Embryonic facial prominence (tissue), 1 donor: ENCODE measurements at regions not wholly inside any gene's neighbourhood (a gene's known extent, or its start where the extent isn't known, plus 50 kb on each side); places are given as distances from the start of the nearest gene placed in this dataset.

Experiments
- DNase-seq: peaks from one replicate; pipeline ENCODE4 v3.0.0-alpha.2; 2016; ENCODE audit errors: extremely low spot score

DNA sequence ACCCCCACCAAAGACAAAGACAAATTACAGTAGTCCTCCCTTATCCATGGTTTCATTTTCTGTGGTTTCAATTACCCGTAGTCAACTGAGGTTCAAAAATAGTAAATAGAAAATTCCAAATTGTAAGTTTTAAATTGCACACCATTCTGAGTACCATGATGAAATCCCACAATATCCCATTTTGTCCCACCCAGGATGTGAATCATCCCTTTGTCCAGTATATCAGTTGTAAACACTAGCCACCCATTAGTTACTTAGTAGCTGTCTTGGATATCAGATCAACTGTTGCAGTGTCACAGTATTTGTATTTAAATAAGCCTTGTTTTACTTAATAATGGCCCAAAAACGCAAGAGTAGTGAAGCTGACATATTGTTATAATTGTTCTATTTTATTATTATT is 364.0 kb upstream of the ARID1B start:
- no peak for DNase-seq

DNA sequence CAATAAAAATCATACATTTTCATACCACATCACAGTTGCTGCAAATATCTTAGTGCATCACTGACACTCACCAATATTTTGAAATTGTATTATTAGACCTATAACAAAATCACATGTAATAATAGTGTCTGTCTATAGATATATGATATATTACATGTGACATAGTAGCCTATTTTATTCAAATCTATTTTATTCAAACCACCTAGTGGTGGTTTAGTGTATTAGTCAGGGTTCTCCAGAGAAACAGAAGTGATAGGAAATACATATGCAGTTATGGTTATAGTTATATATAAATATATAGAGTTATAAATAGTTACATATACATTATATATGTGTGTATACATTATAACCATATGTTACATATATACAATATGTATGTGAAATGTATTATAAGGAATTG is 366.5 kb upstream of the ARID1B start:
- DNase-seq: no peak

DNA sequence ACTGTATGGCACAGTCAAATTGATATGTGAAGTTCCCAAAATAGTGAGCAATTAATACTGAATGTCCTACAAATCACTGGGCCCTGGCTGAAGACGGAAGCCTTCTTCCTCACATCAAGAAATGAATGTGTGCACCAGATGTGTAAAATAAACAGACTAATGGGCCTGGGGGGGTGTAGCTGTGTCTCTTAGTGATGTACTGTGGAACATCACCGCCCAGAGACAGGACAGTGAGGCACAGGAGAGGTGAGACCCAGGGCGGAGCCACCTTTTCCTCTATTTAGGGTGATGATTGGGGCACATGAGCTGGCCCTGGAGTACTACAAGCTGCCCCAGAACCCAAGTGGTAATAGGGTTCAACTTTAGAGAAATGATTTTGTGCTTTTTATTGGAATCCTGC is 368.5 kb upstream of the ARID1B start:
- DNase-seq: no peak

DNA sequence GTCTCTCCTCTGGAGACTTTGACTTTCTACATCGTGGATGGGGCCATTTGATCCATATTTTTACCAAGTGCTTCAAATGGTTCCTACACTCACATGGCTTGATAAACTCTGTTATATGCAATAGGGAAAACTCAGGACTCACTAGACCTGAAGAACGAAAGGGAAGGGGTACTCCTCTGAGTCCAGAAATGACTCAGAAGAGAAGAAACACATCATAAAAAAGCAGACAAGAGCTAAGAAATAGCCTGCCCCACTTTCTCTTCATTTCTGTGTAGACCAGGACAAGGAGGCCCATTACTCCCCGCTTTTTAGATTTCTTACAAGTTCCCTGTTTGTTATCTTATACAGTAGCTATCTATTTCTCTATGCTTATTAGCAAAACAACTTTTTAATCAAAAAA is 369.8 kb upstream of the ARID1B start:
- no peak for DNase-seq

DNA sequence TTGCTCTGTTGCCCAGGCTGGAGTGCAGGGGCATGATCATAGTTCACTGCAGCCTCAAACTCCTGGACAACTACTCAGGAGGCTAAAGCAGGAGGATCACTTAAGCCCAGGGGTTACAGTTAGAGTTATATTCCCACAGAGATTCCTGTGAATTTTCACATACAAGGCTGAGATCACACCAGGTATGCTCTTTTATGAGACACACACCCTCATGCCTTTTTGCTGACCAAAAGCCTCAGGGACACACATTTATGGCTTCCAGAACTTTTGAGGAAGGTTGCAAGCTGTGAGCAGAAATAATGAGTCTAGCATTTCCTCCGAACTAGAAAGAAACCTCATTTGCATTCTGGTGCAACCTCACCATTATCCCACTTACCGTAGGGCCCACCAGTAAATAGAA is 370.5 kb upstream of the ARID1B start:
- no peak for DNase-seq

DNA sequence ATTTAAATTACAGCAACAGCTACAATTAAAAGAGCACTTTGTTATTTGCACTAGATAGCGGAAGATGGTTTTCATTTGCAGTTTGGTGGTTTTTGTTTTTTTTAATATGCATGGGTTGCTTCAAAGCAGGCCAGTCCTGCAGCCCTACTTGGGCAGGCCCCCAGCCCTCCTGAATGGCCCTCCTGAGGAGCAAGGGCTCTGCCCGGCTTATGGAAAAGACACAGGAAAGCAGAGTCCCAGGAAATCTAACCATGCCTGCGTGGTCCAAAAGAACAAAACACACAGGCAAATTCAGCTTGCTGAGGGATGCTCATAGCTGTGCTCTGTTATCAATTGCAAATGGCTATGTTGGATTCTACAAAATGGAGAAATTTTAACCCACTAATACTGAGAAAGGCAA is 371.1 kb upstream of the ARID1B start:
- DNase-seq: no peak

DNA sequence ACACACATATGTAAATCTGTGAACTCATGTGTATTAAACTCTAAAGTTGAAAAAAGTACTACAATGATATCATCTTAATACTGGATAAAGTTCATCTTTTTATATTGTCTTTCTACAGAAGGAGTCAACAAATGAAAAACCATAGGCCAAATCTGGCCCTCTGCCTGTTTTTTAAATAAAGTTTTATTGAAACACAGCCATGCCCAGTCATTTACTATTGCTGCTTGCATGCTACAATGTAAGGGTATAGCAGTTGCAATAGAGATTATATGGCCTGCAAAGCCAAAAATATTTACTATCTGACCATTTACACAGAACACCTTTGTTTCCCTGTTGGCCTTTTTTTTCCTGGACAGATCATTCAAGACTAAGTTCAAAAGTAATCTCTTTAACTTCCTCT is 374.6 kb upstream of the ARID1B start:
- no peak for DNase-seq

DNA sequence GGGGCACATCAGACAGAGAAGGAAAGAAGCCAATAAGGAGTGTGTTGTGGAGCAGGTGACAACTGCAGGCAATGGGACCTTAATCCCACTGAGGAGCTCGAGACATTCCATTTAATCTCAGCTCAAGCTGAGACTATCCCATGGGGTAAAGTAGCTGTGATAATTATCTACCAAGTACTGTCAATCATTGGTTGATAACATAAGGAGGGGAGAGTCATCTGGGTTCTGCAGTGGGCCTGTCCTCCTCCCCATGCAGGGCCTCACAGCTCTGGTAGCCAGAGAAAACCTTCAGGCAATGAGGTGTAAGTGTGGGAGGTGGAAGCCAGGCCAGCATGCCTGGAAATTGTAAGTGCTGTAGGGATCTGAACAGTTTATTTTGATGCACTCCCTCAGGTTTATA is 375.0 kb upstream of the ARID1B start:
- no peak for DNase-seq

DNA sequence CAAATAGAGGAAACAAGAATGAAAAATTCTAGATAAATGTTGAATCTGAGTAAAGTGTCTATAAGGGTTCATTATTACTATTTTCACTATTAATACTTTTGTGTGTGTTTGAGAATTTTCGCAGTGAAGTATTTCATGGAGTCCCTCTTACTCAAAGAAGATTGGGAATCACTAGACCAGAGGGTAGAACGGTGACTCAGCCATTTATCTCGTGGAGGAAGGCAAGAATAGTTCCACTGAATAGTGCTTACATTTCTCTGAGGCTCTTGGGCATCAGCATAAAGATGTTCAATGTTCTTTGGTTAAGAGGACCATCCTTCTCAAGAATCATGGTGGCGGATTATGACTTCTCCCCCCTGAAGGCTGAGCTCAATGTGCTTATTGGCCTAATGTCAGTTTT is 376.7 kb upstream of the ARID1B start:
- no peak for DNase-seq

DNA sequence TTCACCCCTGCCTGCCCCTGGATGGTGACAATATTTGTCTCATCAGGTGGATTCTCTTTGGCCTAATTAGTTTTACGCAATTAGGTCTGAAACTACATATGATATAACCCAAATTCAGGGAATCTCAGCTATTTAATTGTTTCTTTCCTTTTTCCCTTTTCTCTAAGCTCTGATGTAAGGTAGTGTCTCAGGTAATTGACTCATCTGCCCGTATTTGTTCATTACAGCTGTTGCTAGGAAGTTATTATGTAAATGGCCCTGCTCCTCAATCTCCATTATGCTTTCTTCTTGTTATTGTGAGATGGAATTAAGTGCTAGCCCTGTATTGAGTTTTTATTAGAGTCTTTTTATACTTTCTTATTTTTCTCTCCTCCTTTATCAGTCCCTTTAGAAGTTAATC is 378.2 kb upstream of the ARID1B start:
- no peak for DNase-seq

DNA sequence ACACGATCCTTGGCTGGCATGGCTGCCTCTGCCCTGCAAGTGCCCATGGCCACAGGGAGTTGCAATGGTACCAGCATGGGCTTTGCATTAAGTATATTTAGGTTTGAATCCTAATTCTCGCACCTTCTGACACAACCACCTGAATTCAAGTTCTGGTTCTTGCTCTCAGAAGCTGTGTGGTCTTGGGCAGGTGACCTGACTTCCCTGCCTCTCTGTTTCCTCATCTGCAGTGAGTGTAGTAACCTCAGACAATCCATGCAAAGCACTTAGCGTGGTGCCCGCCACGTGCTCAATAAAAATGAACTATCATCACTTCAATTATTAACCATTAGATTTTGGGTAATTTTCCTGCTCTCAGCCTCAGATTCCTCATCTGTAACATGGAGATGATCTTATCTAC is 378.8 kb upstream of the ARID1B start:
- DNase-seq: no peak

DNA sequence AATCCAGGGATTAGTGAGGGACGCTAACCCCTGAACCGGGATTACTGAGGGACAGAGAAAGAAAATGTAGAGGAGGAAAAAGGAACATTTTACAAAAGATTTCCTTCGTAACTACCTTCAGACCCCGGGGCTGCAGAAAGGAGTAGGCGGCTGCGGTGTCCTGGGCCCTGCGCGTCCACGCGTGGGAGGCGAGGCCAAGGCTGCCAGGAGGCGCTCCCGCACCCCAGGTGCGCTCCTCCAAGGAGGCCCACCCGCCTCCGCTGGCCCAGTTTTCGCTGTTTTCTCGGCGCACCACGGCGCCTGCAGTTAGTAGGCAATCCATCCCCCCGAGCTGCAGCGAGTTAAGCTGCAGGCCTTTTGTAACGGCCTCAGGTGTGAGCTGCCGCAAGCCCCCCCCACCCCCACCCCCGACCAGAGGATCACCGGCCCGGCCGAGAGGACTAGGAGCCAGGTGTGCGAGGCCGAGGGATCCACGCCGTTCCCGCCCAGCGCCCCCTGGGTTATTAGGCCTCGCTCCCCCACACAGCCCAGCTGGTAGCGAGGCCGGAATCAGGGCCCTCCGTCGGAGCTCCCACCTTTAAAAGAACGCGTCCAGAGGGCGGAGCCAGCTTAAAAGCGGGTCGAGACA is 380.3 kb upstream of the ARID1B start:
- no peak for DNase-seq

DNA sequence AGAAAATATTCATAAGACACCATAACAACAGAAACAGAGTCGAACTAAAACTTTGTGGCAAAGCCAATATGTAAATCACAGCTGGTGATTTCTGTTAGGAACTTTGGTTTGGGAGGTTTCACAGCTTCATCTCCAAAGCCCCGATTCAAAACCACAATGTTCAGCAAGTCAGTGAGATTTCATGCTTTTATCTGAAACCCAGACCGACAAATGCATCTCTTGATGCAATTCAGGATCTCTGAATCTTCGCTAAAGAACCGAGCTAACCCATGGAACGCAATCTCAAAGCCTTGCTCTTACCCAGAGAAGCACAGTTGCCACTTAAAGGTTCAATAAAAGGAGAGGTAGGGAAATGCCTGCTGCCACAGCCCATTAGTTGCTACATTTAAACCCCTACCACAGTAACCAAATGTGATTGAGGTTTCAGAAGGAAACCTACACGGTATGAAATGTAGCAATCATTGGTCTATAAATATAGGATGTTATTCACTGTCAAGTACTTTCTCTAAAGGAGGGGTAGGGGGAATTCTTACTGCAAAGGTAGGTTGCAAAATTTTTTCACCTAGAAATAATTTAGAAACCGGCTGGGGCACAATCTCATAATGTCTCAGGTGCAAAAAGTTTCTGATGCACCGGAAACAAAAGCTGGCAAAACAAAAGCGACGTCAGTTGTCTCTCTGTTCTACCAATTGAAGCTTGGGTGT is 381.0 kb upstream of the ARID1B start:
- no peak for DNase-seq

DNA sequence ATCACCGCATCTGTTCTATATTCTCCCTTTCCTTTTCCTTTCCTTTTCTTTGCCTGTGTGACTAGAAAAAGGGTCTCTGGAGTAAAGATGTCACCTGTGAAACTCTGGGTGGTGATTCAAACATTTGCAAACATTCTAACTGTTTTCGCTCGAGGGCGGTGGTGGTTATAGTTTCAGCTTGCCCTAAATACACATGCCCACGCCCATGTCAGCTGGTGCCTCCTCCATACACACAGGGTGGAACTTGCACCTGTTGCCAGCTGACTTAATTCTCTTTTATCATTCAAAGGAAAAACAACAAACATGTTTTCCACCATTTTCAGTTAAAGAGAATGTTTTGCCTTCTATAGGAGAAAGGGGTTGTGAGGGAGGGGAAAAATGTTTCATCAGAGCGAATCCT is 381.9 kb upstream of the ARID1B start:
- no peak for DNase-seq

DNA sequence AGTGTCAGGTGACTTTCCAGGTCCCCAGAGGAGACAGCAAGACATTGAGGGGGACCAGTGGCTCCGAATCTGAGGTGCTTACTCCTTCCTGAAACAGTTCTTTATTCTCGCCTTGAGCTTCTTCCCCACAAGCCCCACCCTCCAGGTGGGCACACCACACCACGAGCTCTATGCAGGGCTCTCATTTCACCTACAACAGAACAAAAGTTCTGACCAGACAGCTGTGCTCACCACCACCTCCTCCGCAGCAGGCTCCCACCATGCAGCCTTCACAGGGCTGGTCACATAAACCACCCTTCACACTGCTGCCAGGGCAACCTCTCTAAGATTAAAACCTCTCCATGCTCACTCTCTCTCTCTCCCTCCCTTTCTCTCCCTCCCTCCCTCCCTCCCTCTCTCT is 384.5 kb upstream of the ARID1B start:
- DNase-seq: no peak

DNA sequence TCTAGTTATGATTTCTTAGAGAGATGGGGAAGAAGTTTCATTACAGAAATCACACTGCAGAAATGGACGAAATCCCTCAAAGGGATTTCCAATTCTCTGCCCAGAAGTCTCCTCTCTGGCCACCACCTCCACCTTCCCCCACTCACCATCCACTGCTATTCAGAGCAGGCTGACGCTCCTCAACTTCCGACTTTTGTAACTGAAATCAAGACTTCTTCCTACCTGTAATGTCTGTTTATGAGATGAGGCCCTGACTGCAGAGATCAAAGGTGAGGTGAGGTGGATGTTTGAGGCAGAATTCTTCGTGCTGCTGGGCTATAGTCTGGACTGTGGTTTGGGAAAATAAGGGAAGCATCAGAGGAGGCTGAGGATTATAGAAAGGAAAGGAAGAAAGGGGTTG is 385.2 kb upstream of the ARID1B start:
- no peak for DNase-seq

DNA sequence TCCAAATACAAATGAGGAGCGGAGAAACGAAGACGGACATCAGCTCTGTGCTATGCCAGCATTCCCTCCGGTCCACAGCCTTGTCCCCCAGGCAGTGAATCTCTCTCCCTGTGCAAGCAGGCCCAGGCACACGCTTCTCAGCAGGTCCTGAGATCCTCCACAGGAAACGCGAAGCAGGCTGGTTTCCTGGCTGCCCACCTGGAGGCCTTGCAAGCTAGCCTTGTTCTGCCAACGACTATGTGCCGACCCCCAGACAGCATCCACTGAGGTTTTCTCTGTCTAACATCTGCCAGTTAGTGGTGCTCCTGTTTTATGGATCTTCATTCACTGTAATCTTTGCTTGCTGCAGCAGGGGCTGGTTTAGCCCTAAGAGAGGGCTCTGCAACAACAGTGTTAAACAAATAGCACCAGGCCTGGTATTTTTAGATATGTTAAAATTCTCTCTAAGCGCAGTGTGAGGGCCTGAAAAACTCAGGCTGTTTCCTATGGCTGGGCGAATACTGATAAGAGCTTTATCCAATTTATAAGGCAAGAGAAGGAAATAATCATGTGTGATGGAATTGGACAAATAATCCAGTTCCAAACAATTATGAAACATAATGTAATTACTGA is 386.0 kb upstream of the ARID1B start:
- DNase-seq: no peak

DNA sequence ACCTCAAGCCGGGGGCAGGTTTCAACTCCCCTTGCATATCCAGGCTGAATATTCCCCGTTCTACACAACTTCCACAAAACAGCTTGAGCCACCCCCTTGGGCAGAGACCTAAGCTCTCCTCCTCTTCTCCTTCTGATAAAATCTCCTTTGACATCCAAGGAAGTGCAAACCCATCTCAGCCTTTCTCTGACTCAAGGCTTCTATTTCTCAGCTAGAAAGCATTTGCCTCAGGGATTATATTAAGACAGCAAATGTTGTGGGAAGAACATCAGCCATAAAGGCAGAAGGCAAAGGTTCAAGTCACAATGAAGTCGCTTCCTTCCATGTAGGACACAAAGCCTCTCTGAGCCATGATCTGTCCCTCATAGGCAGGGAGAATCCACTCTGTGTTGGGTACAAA is 386.6 kb upstream of the ARID1B start:
- DNase-seq: no peak

DNA sequence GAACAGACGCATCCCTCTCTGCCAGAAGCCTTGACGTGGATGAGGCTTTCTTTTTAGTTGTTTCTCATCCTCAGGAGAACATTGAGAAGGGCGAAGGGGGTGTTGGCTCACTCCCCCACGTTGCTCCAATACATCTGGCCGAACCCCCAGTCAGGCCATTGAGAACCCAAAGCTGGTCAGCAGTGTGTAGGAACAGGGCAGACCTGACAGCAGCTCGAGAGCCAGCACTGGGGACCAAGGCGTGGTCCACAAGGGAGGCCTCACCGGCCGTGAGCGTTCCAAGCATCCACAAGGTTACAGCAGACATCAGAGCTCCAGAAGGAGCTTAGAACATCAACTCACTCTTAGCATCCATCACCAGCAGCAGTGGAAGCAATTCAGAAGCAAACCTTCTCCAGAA is 387.9 kb upstream of the ARID1B start:
- DNase-seq: no peak

DNA sequence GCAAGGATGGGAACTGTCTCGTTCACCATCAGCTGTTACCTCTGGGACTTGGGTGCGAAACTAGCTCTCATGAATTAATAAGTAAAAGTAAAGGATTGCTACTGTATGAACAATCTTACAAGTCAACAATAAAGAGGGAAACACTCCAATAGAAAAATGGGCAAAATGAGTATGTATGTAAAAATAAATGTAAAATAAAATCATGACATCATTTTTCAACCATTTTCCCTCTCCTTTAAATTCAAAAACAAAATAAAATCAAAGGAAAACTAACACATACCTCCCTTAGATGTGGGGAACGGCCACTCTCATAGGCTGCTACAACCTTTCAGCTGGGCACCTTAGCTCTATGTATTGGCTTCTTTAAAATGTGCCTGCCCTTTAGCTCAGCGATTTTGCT is 389.7 kb upstream of the ARID1B start:
- no peak for DNase-seq

DNA sequence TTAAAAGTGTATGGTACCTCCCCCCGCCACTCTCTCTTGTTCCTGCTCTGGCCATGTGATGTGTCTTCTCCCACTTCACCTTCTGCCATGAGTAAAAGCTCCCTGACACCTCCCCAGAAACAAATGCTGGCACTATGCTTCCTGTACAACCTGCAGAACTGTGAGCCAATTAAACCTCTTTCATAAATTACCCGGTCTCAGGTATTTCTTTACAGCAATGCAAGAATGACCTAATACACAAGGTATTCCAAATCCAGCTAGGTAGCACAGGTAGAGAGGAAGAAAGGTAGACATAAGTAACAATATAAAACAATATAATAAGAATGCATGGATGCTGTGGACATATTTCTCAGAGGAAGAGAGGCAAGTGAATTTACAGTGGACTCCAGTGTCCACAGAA is 394.1 kb upstream of the ARID1B start:
- no peak for DNase-seq

DNA sequence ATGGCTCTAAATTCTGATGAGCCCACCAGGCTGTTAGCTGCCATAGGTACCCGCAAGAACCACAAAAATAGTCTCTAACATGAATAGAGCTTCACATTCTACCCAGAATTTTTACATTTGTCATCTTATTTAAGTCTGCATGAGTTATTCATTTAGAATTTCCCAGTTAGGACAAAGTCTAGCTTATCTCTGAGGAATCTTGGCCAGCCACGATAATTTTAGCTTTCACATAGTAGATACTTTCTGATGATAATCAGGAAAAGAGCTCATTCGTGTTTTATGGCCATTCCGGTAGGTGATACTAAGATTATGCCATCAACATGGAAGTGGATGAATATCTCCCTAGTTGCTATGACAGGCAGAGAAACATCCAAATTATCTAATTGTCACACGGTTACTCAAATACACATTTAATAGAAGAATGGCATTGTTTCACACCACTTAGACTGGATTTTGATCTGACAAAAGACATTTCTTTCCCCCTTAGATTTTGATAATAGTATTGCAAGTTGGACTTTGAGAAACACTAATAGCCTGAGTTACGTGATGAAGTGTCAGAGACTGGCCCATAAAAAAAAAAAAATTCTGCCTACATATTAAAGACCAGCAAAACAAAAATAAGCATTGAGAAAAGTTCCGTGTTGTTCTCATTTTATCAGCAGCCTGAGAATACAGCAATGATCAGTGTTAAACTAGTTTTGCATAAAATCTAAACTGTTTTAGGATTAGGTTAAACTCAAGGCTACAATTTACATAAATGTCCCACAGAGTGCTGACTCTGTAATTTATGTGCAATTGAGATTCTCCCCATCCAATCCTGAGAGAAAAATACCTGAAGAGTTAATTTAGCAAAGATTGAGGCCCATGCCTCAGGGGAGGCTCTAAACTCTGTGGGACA is 397.5 kb upstream of the ARID1B start:
- DNase-seq: no peak

DNA sequence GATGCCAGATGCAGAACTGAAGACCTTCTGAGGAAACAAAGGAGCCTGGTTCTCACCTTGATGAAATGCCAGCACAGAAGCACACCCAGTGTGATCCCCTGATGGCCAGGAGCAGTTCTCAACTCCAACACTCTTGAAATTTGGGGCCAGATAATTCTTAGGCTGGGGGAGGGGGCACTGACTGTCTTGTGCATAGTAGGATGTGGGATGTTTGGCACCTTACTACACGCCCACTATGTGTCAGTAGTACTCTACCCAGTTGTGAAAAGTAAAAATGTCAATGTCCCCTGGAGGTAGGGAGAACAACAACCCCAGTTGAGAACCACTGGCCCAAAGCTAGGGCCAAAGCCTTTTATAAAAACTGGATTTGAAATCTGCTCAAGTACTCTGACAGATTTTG is 398.3 kb upstream of the ARID1B start:
- DNase-seq: no peak
